ENCODE measurements at regions not wholly inside any gene's neighbourhood (a gene's known extent, or its start where the extent isn't known, plus 50 kb on each side); places are given as distances from the start of the nearest gene placed in this dataset.
"Not testable (repeated sequence)": the region's sequence is repeated elsewhere in the genome, so short reads cannot be mapped to it uniquely, and the experiment has no call there.

DNA sequence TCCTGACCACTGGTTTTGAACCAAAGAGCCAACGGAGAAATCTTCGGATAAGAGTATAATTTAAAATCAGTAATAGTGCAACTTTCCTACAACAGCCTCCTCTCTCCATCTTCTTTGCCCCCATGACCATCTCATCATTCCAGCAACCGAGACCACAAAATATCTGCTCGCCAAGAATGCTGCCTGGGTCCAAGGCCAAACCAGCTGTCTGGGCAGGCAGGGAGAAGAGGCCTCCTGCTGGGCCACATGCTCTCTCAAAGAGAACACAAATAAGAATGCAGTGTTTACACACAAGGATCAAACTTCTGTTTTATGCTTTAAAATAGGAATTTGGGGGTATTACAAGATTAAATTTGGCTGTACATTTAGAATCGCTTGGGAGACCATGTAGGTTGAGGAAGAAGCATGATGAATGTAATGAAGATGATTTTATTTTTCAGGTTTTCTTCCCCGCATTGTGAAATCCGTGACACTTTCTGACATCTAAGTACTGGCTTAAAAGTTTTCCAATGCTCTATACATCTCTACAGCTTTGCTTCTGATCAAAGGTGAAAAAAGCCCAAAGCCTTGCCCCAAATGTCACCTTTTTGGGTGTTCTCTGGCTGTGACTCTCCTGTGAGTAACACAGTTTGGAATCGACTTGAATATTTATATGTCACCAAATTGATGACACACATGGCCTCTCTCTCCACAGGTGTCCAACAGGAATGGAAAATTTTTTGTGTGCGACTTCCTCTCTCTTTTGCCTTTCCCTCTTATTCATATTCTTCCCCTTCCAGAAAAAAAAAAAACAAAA, 79.4 kb upstream of the PROKR2 start:
- no peak for DNase-seq (ENCODE audit: low read depth in 3 of 3, low spot score in 2 of 3)

DNA sequence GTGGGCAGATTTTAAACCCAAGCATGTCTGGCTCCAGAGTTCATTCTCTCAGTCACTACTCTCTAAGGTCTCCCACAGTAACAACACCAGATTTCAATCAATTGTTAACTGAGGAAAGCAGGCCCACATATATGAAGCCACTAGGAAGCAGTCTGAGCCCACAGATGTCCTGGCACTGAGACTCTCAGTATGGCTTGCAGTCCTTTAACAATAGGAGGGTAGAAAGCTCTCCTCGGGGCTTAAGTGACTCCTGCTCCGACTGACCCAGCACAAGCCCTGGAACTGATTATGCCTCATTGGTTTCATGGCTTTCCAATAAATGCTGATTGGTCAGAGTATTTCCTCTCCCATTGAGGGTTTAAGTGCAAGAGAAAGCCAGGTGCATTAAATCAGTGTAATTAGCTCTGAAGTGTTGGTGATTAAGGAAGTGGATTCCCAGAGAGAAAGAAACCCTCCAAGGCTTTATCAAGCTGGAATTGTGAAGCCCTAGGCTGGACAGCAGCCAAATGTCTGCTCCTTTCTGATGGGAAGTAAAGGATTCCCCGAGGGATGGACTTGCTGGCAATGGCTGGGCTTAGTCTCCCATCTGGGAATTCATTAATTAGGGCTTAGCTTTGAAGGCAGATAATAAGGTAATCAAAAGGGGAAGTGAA, 76.6 kb upstream of the PROKR2 start:
- DNase-seq (ENCODE audit: low read depth in 3 of 3, low spot score in 2 of 3), result no peak

DNA sequence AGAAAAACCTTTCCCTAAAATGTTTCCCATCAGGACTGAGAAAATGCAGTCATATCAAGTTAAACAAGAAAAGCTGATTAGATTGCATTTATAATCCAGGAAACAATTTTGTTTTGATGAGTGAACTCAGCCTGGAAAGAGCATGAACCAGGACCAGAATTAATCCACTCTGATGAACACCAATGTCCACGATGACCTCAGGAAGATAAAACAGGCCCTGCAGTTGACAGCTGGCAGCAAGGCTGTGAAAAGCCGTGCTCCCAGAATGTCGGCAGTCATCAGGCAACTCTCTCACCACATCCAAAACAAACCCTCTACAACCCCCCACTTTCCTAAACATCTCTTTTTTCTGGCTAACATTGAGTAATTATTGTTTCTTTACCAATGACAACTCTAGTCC, 74.0 kb upstream of the PROKR2 start:
- no peak for DNase-seq (ENCODE audit: low read depth in 3 of 3, low spot score in 2 of 3)

DNA sequence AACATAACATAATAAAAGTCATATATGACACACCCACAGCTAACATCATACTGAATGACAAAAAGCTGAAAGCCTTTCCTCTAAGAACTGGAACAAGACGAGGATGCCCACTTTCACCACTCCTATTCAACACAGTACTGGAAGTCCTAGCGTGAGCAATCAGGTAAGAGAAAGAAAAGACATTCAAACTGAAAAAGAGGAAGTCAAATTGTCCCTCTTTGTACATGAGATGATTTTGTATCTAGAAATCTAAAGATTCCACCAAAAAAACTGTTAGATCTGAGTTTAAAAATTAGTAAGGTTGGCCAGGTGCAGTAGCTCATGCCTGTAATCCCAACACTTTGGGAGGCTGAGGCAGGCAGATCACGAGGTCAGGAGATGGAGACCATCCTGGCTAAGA, 70.1 kb upstream of the PROKR2 start:
- DNase-seq (ENCODE audit: low read depth in 3 of 3, low spot score in 2 of 3), result not testable (repeated sequence)

DNA sequence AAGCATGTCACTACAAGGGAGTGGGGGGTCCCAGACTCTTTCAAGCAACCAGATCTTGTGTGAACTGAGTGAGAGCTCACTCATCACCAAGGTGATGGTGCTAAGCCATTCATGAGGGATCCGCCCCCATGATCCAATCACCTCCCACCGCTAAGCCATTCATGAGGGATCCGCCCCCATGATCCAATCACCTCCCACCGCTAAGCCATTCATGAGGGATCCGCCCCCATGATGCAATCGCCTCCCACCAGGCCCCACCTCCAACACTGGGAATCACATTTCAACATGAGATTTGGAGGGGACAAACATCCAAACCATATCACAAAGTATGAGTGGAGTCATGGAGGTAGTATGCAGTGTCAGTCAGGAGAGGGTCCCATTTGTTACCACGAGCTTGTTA, 64.8 kb upstream of the PROKR2 start:
- DNase-seq (ENCODE audit: low read depth in 3 of 3, low spot score in 2 of 3), result not testable (repeated sequence)

DNA sequence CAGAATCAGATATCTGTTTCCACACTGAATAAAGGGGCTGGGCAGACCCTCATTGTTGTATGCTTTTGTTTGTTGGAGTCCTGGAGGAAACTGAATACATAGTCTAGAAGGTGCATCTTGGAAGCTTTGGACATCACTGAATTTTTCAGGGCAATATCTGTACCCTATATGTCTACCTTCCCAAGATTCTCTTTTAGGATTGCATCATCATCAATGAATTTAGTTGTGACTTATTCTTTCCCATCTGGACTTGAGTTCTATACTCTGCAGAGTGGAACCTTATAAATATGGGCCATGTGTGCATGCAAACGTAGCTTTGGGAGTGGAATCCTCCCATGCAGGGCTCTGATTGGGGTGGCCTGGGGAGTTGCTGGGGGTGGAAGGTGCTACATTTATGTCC, 60.7 kb upstream of the PROKR2 start:
- DNase-seq (ENCODE audit: low read depth in 3 of 3, low spot score in 2 of 3), result no peak

DNA sequence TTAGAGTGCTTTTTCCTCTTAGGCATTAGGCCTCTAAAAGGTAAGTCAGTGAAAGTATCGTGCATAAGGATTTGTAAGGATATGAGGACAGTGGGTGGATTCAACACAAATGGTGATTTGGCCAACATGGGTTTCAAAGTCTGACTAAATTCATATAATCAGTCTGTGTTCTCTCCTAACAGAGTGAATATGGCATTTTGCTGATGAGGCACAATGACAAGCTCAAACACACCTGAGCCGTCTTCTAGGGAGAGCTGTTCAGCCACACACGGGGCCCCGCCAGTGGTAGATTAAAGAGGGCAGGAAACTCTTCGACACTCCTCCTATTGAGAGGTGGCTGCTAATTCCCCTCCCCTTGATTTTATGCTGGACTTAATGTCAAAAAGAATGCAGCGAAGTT, 59.5 kb upstream of the PROKR2 start:
- DNase-seq (ENCODE audit: low read depth in 3 of 3, low spot score in 2 of 3), result no peak

DNA sequence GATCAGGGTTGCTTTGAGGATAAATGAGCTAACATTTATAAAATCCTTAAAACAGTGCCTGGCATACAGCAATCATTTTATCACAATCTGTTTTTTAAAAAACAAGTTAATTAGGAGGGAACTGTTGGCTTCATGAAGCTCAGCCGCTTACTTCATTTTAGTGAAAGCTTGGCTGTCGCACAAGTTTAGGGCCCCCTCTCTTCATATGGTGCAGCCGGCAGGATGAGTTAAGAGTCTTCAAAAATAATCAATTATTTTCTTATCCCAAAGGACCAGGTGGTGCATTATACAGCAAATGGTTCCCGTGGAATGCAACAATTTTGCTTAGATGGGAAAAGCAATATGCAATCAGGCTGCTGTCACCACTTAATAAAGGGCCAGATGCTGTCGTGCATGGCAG, 57.4 kb upstream of the PROKR2 start:
- DNase-seq (ENCODE audit: low read depth in 3 of 3, low spot score in 2 of 3), result no peak

DNA sequence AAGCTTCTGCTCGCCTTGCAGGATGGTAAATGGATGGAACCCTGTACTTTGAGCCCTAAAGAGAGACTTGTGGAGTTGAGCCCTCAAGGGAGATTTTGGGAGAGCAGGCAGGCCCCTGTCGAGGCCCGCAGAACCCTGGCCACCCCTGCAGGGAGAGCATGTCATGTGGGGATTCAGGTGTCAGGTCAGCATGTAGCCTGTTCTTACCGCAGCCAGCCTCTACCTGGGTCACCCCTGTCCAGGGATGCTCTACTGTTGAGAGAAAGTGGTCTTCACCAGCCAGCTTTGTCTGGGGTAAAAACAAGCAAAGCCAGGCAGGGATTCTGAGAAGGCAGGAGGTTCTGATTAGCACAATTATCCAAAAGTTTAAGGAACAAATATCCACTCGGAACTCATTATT, 55.6 kb upstream of the PROKR2 start:
- no peak for DNase-seq (ENCODE audit: low read depth in 3 of 3, low spot score in 2 of 3)

DNA sequence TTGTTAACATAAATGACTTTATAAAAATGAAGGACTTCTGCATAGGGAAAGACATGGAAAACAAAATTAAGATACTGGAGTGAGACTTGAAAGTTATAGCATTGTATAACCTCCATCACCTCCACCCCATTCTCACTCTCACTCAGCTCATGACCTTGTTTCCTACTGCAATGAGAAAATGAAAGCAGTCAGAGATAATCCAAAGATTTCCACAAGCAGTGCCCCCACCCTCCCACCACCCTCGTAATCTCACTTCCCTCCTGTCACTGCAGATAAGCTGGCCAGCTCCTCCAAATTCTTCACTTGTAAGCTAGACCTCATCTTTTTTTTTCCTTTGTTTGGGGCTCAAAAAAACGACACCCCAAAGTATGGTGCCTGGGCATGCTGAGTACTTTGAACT, 52.9 kb upstream of the PROKR2 start:
- no peak for DNase-seq (ENCODE audit: low read depth in 3 of 3, low spot score in 2 of 3)

Measured in right renal cortex interstitium (tissue), 3 donors.